ENCODE measurements at regions not wholly inside any gene's neighbourhood (a gene's known extent, or its start where the extent isn't known, plus 50 kb on each side); places are given as distances from the start of the nearest gene placed in this dataset.

DNA sequence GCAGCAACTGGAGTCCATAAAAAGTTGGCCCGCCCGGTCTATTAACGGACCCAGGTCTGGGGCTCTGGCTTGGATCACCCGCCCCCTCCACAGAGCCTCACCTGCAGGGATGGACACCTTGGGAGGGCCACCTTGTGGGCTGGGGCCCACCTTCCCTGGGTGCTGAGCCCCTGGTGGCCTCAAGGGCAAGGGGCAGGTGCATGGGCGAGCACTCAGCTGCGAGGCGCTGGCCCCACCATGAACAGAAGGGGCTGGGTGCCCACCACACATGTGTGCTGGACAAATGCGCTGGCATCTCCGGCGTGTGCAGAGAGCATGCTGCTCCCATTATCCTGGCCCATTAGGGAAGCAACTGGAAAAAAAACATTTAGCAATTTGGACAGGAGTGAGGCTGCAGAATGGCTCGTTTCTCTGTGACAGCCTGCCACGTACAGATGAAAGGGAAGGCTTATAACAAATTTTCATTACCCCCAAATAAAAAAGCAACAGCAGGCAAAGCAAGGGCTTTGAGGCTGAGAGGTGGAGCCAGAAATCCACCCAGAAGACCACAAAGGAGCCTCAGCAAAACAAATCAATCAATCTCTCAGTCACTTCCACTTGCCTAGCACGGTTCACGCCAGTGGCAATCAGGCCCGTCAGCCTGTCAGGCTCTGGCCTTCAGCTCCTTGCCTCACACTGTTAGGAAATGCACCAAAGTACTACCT, 253.1 kb upstream of the ZNF521 start:
- TF ChIP-seq EZH2 (IDR thresholded peaks at IDR 0.05; ENCODE audit: insufficient read depth, poor library complexity, severe bottlenecking) (no peak), EZH2phosphoT487 (IDR thresholded peaks at IDR 0.05; ENCODE audit: insufficient read depth, low read depth) (no peak)

All from GM23248 (cell line).